Natural killer cell (primary cell): ENCODE measurements at regions not wholly inside any gene's neighbourhood (a gene's known extent, or its start where the extent isn't known, plus 50 kb on each side); places are given as distances from the start of the nearest gene placed in this dataset.

Experiments used
- ATAC-seq, 3 donors: fragments of 150-1000 bp in 2 of 3; fragments of 200-7000 bp in 1 of 3; cut with Tn5 transposase; 1 replicate in 1 of 3; 2 replicates in 2 of 3; pipeline ENCODE4 v1.10.0; 2021; ENCODE audit warnings: mild to moderate bottlenecking in 2 of 3, moderate library complexity in 2 of 3
- DNase-seq, 2 donors: peaks; one replicate each; pipeline versions ENCODE4 v3.0.0 to v3.0.0-alpha.2; 2013 to 2021; ENCODE audit warnings: mixed read lengths in 1 of 2
- H3K27ac ChIP-seq: one replicate; pipeline ENCODE4 v1.5.1; 2013; ENCODE audit warnings: mild to moderate bottlenecking, low read length
- H3K27me3 ChIP-seq: one replicate; pipeline ENCODE4 v1.6.1; 2013; ENCODE audit warnings: low read length; ENCODE audit not compliant: control insufficient read depth, insufficient read depth
- H3K36me3 ChIP-seq: one replicate; pipeline ENCODE4 v1.6.1; 2013; ENCODE audit warnings: low read length; ENCODE audit not compliant: control insufficient read depth, insufficient read depth
- H3K4me1 ChIP-seq: one replicate; pipeline ENCODE4 v1.6.1; 2013; ENCODE audit warnings: low read length; ENCODE audit not compliant: control insufficient read depth, insufficient read depth
- H3K4me3 ChIP-seq: one replicate; pipeline ENCODE4 v1.5.1; 2013; ENCODE audit warnings: low read length
- H3K9me3 ChIP-seq: one replicate; pipeline ENCODE4 v1.6.1; 2013; ENCODE audit warnings: low read length; ENCODE audit not compliant: control insufficient read depth, insufficient read depth
- H3K27ac Mint-ChIP-seq, 2 donors: one replicate each; pipeline ENCODE4 v1.8.0; 2022; ENCODE audit warnings: mild to moderate bottlenecking in 2 of 2, mixed read lengths in 2 of 2, moderate library complexity in 1 of 2
- H3K27me3 Mint-ChIP-seq, 2 donors: one replicate each; pipeline ENCODE4 v1.8.0; 2022; ENCODE audit warnings: low read depth in 2 of 2, mixed read lengths in 2 of 2
- H3K36me3 Mint-ChIP-seq: one replicate; pipeline ENCODE4 v1.8.0; 2022; ENCODE audit warnings: mixed read lengths
- H3K4me1 Mint-ChIP-seq, 2 donors: one replicate each; pipeline ENCODE4 v1.8.0; 2022; ENCODE audit warnings: mixed read lengths in 2 of 2
- H3K4me3 Mint-ChIP-seq: one replicate; pipeline ENCODE4 v1.8.0; 2022; ENCODE audit warnings: mild to moderate bottlenecking, moderate library complexity, mixed read lengths
- H3K9me3 Mint-ChIP-seq, 2 donors: one replicate each; pipeline ENCODE4 v1.8.0; 2022; ENCODE audit warnings: mixed read lengths in 2 of 2
- CTCF ChIP-seq: fragments of 200-600 bp; IDR thresholded peaks from one replicate; pipeline ENCODE4 v1.8.0; 2022; ENCODE audit warnings: antibody characterized with exemption
- WGBS: methylation state at CpG from one replicate; pipeline ENCODE4 v1.1.7; 2013; ENCODE audit warnings: missing lambda C conversion rate; ENCODE audit not compliant: insufficient coverage; 5-methylcytosine and 5-hydroxymethylcytosine counted together
- intact Hi-C: fragments of 100-400 bp; cut with micrococcal nuclease; formaldehyde crosslinking; loops from one replicate; pipeline ENCODE4 v1.14.2; 2022

GRCh38 chr6:40256224-40256623 lies 322.0 kb upstream of the MOCS1 start:
- ATAC-seq: no peak
- no peaks in the 10 kb centered on the region for H3K4me1 ChIP-seq
- Mint-ChIP-seq H3K36me3 (no peaks in the 10 kb centered on the region), H3K4me3 (no peak overlapping the region), H3K4me1 (no peaks in the 10 kb centered on the region), H3K27me3 (peaks cover 5 to 44% of the 10 kb centered on the region in 2 donors), H3K27ac (no peak overlapping the region), H3K9me3 (no peaks in the 10 kb centered on the region)
- H3K36me3 ChIP-seq: no peaks in the 10 kb centered on the region
- H3K27me3 ChIP-seq: no peaks in the 10 kb centered on the region
- no peak for TF ChIP-seq CTCF
- no peak for DNase-seq
- H3K27ac ChIP-seq: no peak overlapping the region
- H3K9me3 ChIP-seq: no peaks in the 10 kb centered on the region
- no peak overlapping the region for H3K4me3 ChIP-seq
- 73% methylated on average over 2 of the region's 2 CpGs for WGBS
- intact Hi-C loops: no loop called here

GRCh38 chr6:40253420-40253819 lies 319.2 kb upstream of the MOCS1 start:
- no peak overlapping the region for H3K27ac Mint-ChIP-seq
- no peaks in the 10 kb centered on the region for H3K27me3 ChIP-seq
- no peak overlapping the region for H3K4me3 ChIP-seq
- H3K27ac ChIP-seq: no peak overlapping the region
- intact Hi-C loops: no loop called here
- H3K4me1 ChIP-seq: no peaks in the 10 kb centered on the region
- no peaks in the 10 kb centered on the region for H3K36me3 ChIP-seq
- H3K4me1 Mint-ChIP-seq: no peaks in the 10 kb centered on the region
- ATAC-seq: no peak
- peaks cover under 1 to 53% of the 10 kb centered on the region in 2 donors for H3K27me3 Mint-ChIP-seq
- 95% methylated on average over 3 of the region's 3 CpGs for WGBS
- no peaks in the 10 kb centered on the region for H3K9me3 ChIP-seq
- no peak for DNase-seq
- no peaks in the 10 kb centered on the region for H3K36me3 Mint-ChIP-seq
- no peaks in the 10 kb centered on the region for H3K9me3 Mint-ChIP-seq
- TF ChIP-seq CTCF: no peak
- no peak overlapping the region for H3K4me3 Mint-ChIP-seq

- no peaks in the 10 kb centered on the region for H3K36me3 Mint-ChIP-seq
- Histone ChIP-seq H3K27ac (no peak overlapping the region), H3K9me3 (no peaks in the 10 kb centered on the region), H3K4me3 (no peak overlapping the region), H3K36me3 (no peaks in the 10 kb centered on the region), H3K27me3 (no peaks in the 10 kb centered on the region), H3K4me1 (no peaks in the 10 kb centered on the region)
- no peaks in the 10 kb centered on the region for H3K4me1 Mint-ChIP-seq
- H3K4me3 Mint-ChIP-seq: no peak overlapping the region
- ATAC-seq (no peak), DNase-seq (no peak)
- H3K27me3 Mint-ChIP-seq: peaks cover 6 to 60% of the 10 kb centered on the region in 2 donors
- 70% methylated on average over 2 of the region's 4 CpGs for WGBS
- intact Hi-C loops: no loop called here
- no peak overlapping the region for H3K27ac Mint-ChIP-seq
- H3K9me3 Mint-ChIP-seq: no peaks in the 10 kb centered on the region
- TF ChIP-seq CTCF: no peak
These were observed 318.4 kb upstream of the MOCS1 start for GRCh38 chr6:40252531-40253258.
